MM.1S (cell line): ENCODE measurements at regions not wholly inside any gene's neighbourhood (a gene's known extent, or its start where the extent isn't known, plus 50 kb on each side); places are given as distances from the start of the nearest gene placed in this dataset.

Experiments
- CTCF ChIP-seq: fragments of 300-600 bp; sonication (generic); IDR thresholded peaks from 2 replicates; pipeline ENCODE4 v1.5.1; 2016; ENCODE audit warnings: antibody characterized with exemption, low read length, mixed read lengths
- EZH2 ChIP-seq: fragments of 300-600 bp; sonication (generic); optimal IDR thresholded peaks from 2 replicates; pipeline ENCODE3; 2017; ENCODE audit warnings: low read depth, mild to moderate bottlenecking, antibody characterized with exemption, low read length, mixed read lengths

- TF ChIP-seq CTCF = peak; percentile 66
- TF ChIP-seq EZH2 = no peak
These were observed 545.8 kb upstream of the ARRDC3 start for GRCh38 chr5:91928754-91929521.
